Liver (tissue), 8 donors: ENCODE measurements at regions not wholly inside any gene's neighbourhood (a gene's known extent, or its start where the extent isn't known, plus 50 kb on each side); places are given as distances from the start of the nearest gene placed in this dataset.

Experiments
- DNase-seq: peaks from one replicate; pipeline ENCODE4 v3.0.0-alpha.2; 2017; ENCODE audit warnings: low spot score
- H3K27ac ChIP-seq, 2 donors: one replicate each; pipeline ENCODE4 v1.7.0; 2013; ENCODE audit warnings: inconsistent platforms in 2 of 2, low read length in 2 of 2, control low read depth in 1 of 2, low read depth in 1 of 2, mild to moderate bottlenecking in 1 of 2
- H3K27me3 ChIP-seq, 4 donors: one replicate each; pipeline versions ENCODE4 v1.6.1 to v1.7.0; 2013; ENCODE audit warnings: low read length in 3 of 4, inconsistent platforms in 1 of 4, mild to moderate bottlenecking in 1 of 4, moderate library complexity in 1 of 4; ENCODE audit not compliant: control insufficient read depth in 4 of 4, insufficient read depth in 4 of 4
- H3K36me3 ChIP-seq, 4 donors: one replicate each; pipeline versions ENCODE4 v1.6.1 to v1.7.0; 2013; ENCODE audit warnings: low read length in 3 of 4, mild to moderate bottlenecking in 3 of 4, low read depth in 1 of 4, moderate library complexity in 1 of 4; ENCODE audit not compliant: control insufficient read depth in 4 of 4, insufficient read depth in 3 of 4
- H3K4me1 ChIP-seq, 4 donors: one replicate each; pipeline versions ENCODE4 v1.6.1 to v1.7.0; 2013; ENCODE audit warnings: low read length in 3 of 4, mild to moderate bottlenecking in 3 of 4, moderate library complexity in 1 of 4; ENCODE audit not compliant: control insufficient read depth in 4 of 4, insufficient read depth in 4 of 4
- H3K4me3 ChIP-seq, 3 donors: one replicate each; pipeline versions ENCODE4 v1.6.1 to v1.7.0; 2013; ENCODE audit warnings: low read length in 3 of 3, control low read depth in 1 of 3, low read depth in 1 of 3, mild to moderate bottlenecking in 1 of 3
- H3K9ac ChIP-seq, 2 donors: one replicate each; pipeline ENCODE4 v1.7.0; 2013; ENCODE audit warnings: low read length in 2 of 2, mild to moderate bottlenecking in 2 of 2, moderate library complexity in 2 of 2, control low read depth in 1 of 2, low read depth in 1 of 2
- H3K9me3 ChIP-seq, 4 donors: one replicate each; pipeline versions ENCODE4 v1.6.1 to v1.7.0; 2013; ENCODE audit warnings: low read length in 3 of 4; ENCODE audit not compliant: control insufficient read depth in 4 of 4
- CTCF ChIP-seq: fragments of 150-350 bp; IDR thresholded peaks from 2 replicates; pipeline ENCODE4 v1.5.1; 2017; ENCODE audit warnings: improper control_type of control experiment, low read depth, low read length; ENCODE audit not compliant: missing input control
- EGR1 ChIP-seq, 2 donors: IDR thresholded peaks; 2 replicates each; pipeline ENCODE4 v1.6.1; 2016 to 2018; ENCODE audit warnings: antibody characterized with exemption in 2 of 2, low read depth in 2 of 2
- FOXA1 ChIP-seq: IDR thresholded peaks from 2 replicates; pipeline ENCODE4 v1.6.1; 2016; ENCODE audit warnings: antibody characterized with exemption
- FOXA2 ChIP-seq: IDR thresholded peaks from 2 replicates; pipeline ENCODE4 v1.6.1; 2016; ENCODE audit warnings: antibody characterized with exemption
- HNF4A ChIP-seq, 2 donors: conservative IDR thresholded peaks; 2 replicates each; pipeline ENCODE4 v1.6.1; 2016; ENCODE audit warnings: antibody characterized with exemption in 2 of 2, mild to moderate bottlenecking in 2 of 2
- JUND ChIP-seq, 2 donors: IDR thresholded peaks; 2 replicates each; pipeline ENCODE4 v1.6.1; 2016; ENCODE audit warnings: antibody characterized with exemption in 2 of 2
- NR2F2 ChIP-seq: IDR thresholded peaks from 2 replicates; pipeline ENCODE4 v1.6.1; 2016; ENCODE audit warnings: antibody characterized with exemption
- RAD21 ChIP-seq, 2 donors: IDR thresholded peaks; 2 replicates each; pipeline ENCODE4 v1.6.1; 2016; ENCODE audit warnings: antibody characterized with exemption in 2 of 2, mild to moderate bottlenecking in 2 of 2
- RXRA ChIP-seq, 2 donors: IDR thresholded peaks; 2 replicates each; pipeline ENCODE4 v1.6.1; 2017 to 2018; ENCODE audit warnings: antibody characterized with exemption in 2 of 2, mild to moderate bottlenecking in 1 of 2
- SP1 ChIP-seq: IDR thresholded peaks from 2 replicates; pipeline ENCODE4 v1.6.1; 2018; ENCODE audit warnings: antibody characterized with exemption, mild to moderate bottlenecking
- TAF1 ChIP-seq: conservative IDR thresholded peaks from 2 replicates; pipeline ENCODE4 v1.6.1; 2016; ENCODE audit warnings: antibody characterized with exemption, mild to moderate bottlenecking
- YY1 ChIP-seq: IDR thresholded peaks from 2 replicates; pipeline ENCODE4 v1.6.1; 2016; ENCODE audit warnings: antibody characterized with exemption, mild to moderate bottlenecking
- ZBTB33 ChIP-seq: IDR thresholded peaks from 2 replicates; pipeline ENCODE4 v1.6.1; 2016; ENCODE audit warnings: antibody characterized with exemption
- WGBS: extraction: QIAGEN DNeasy Blood & Tissue Kit; methylation state at CpG from one replicate; pipeline ENCODE4 v1.1.7; 2013; 5-methylcytosine and 5-hydroxymethylcytosine counted together
- TF ChIP-seq, protein P1 (sequence below): IDR thresholded peaks from 2 replicates; pipeline ENCODE4 v1.6.1; 2016; ENCODE audit warnings: antibody characterized with exemption, mild to moderate bottlenecking
- donor health status: healthy.
- donor health status: healthy.
- donor health status: healthy.
- donor health status: healthy.
- donor health status: healthy.

DNA sequence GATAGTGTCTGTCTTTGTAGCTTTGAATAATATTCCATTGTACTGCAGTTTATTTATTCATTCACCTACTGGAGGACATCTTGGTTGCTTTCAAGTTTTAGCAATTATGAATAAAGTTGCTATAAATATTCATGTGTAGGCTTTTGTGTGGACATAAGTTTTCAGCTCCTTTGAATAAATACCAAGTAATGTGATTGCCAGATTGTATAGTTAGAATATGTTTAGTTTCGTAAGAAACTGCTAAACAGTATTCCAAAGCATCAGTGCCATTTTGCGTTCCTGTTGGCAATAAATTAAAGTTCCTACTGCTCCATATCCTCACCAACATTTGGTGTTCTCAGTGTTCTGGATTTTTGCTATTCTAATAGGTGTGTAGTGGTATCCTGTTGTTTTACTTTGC, 311.7 kb upstream of the FMN2 start:
- no peaks in the 10 kb centered on the region for H3K36me3 ChIP-seq
- WGBS: 82% methylated on average over 2 of the region's 2 CpGs
- H3K9ac ChIP-seq: no peak overlapping the region

GRCh38 chr1:239784896-239785295, 306.8 kb upstream of the FMN2 start:
- 79% methylated on average over 3 of the region's 3 CpGs for WGBS
- Histone ChIP-seq H3K4me3 (no peak overlapping the region), H3K9ac (no peak overlapping the region), H3K27ac (no peak overlapping the region), H3K27me3 (peaks cover 0 to 7% (median 1%) of the 10 kb centered on the region in 4 donors), H3K4me1 (no peaks in the 10 kb centered on the region), H3K36me3 (no peaks in the 10 kb centered on the region), H3K9me3 (peaks cover 0 to 3% (median 0%) of the 10 kb centered on the region in 4 donors)
- DNase-seq: no peak
- TF ChIP-seq NR2F2: no peak
- no peak for TF ChIP-seq ZBTB33
- no peak for TF ChIP-seq TAF1
- TF ChIP-seq HNF4A (conservative IDR thresholded peaks at IDR 0.05): no peak
- no peak for TF ChIP-seq CTCF
- TF ChIP-seq RAD21 (IDR thresholded peaks at IDR 0.05): no peak
- TF ChIP-seq SP1: no peak
- TF ChIP-seq JUND (IDR thresholded peaks at IDR 0.05): no peak
- TF ChIP-seq EGR1 (IDR thresholded peaks at IDR 0.05; ENCODE audit: low read depth in 2 of 2): no peak
- TF ChIP-seq FOXA1: no peak

More for the DNA sequence above, 311.7 kb upstream of the FMN2 start:
- Histone ChIP-seq H3K27ac (no peak overlapping the region), H3K4me1 (no peaks in the 10 kb centered on the region), H3K27me3 (no peaks in the 10 kb centered on the region), H3K9me3 (peaks cover 0 to 3% (median 0%) of the 10 kb centered on the region in 4 donors), H3K4me3 (no peak overlapping the region)
- DNase-seq: no peak
- TF ChIP-seq, protein P1, sequence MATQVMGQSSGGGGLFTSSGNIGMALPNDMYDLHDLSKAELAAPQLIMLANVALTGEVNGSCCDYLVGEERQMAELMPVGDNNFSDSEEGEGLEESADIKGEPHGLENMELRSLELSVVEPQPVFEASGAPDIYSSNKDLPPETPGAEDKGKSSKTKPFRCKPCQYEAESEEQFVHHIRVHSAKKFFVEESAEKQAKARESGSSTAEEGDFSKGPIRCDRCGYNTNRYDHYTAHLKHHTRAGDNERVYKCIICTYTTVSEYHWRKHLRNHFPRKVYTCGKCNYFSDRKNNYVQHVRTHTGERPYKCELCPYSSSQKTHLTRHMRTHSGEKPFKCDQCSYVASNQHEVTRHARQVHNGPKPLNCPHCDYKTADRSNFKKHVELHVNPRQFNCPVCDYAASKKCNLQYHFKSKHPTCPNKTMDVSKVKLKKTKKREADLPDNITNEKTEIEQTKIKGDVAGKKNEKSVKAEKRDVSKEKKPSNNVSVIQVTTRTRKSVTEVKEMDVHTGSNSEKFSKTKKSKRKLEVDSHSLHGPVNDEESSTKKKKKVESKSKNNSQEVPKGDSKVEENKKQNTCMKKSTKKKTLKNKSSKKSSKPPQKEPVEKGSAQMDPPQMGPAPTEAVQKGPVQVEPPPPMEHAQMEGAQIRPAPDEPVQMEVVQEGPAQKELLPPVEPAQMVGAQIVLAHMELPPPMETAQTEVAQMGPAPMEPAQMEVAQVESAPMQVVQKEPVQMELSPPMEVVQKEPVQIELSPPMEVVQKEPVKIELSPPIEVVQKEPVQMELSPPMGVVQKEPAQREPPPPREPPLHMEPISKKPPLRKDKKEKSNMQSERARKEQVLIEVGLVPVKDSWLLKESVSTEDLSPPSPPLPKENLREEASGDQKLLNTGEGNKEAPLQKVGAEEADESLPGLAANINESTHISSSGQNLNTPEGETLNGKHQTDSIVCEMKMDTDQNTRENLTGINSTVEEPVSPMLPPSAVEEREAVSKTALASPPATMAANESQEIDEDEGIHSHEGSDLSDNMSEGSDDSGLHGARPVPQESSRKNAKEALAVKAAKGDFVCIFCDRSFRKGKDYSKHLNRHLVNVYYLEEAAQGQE: no peak
- TF ChIP-seq HNF4A (conservative IDR thresholded peaks at IDR 0.05) (no peak), RXRA (IDR thresholded peaks at IDR 0.05) (no peak), CTCF (no peak), SP1 (no peak), YY1 (no peak), FOXA2 (no peak), ZBTB33 (no peak)
